Heart right ventricle (tissue), 16 donors: ENCODE measurements at regions not wholly inside any gene's neighbourhood (a gene's known extent, or its start where the extent isn't known, plus 50 kb on each side); places are given as distances from the start of the nearest gene placed in this dataset.

ENCODE experiments used
- ATAC-seq, 8 donors: fragments of 200-7000 bp; cut with Tn5 transposase; one replicate each; pipeline ENCODE4 v1.9.1; 2020; ENCODE audit warnings: mild to moderate bottlenecking in 8 of 8, moderate library complexity in 8 of 8, moderate number of reproducible peaks in 1 of 8
- DNase-seq, 2 donors: peaks; one replicate each; pipeline ENCODE4 v3.0.0-alpha.2; 2020
- H3K27ac ChIP-seq, 10 donors: fragments of 200-600 bp; sonication (generic) in 2 of 10; one replicate each; pipeline versions ENCODE4 v1.5.0 to v1.8.0; 2020 to 2022; ENCODE audit warnings: mild to moderate bottlenecking in 3 of 10
- H3K27me3 ChIP-seq, 7 donors: fragments of 200-600 bp; one replicate each; pipeline ENCODE4 v1.8.0; 2021 to 2022; ENCODE audit warnings: mild to moderate bottlenecking in 2 of 7
- H3K36me3 ChIP-seq, 9 donors: fragments of 200-600 bp; sonication (generic) in 1 of 9; one replicate each; pipeline versions ENCODE4 v1.5.0 to v1.8.0; 2020 to 2022; ENCODE audit warnings: mild to moderate bottlenecking in 2 of 9
- H3K4me1 ChIP-seq, 9 donors: fragments of 200-600 bp; sonication (generic) in 1 of 9; one replicate each; pipeline versions ENCODE4 v1.5.0 to v1.8.0; 2020 to 2022; ENCODE audit warnings: mild to moderate bottlenecking in 4 of 9
- H3K4me3 ChIP-seq, 10 donors: fragments of 200-600 bp; sonication (generic) in 2 of 10; one replicate each; pipeline versions ENCODE4 v1.5.0 to v1.8.0; 2020 to 2022; ENCODE audit warnings: mild to moderate bottlenecking in 7 of 10, moderate library complexity in 2 of 10
- H3K9me3 ChIP-seq, 11 donors: fragments of 200-600 bp in 10 of 11; sonication (generic) in 2 of 11; one replicate each; pipeline versions ENCODE4 v1.5.0 to v1.8.0; 2013 to 2022; ENCODE audit warnings: mild to moderate bottlenecking in 2 of 11, control low read depth in 1 of 11, moderate library complexity in 1 of 11
- CTCF ChIP-seq, 9 donors: fragments of 200-600 bp; sonication (generic) in 2 of 9; IDR thresholded peaks; one replicate each; pipeline versions ENCODE4 v1.5.0 to v1.8.0; 2021 to 2022; ENCODE audit warnings: antibody characterized with exemption in 9 of 9, mild to moderate bottlenecking in 5 of 9, moderate library complexity in 1 of 9
- WGBS, 2 donors: extraction: QIAGEN DNeasy Blood & Tissue Kit; methylation state at CpG; one replicate each; pipeline ENCODE4 v1.1.7; 2013; ENCODE audit warnings: inconsistent platforms in 1 of 2; 5-methylcytosine and 5-hydroxymethylcytosine counted together
- intact Hi-C, 10 donors: fragments of 100-400 bp; cut with DNase I; formaldehyde crosslinking; loops; one replicate each; pipeline versions ENCODE4 v1.11.1 to v1.14.2; 2022
- donor health status: Arrhythmogenic right ventricular cardiomyopathy.
- donor health status: ischemic (EF 13 %, LVEDD 7.1; RV severe dilation, severe dysfunction).
- donor health status: healthy with polysubstance abuse.
- donor health status: DM: no; HTN: yes; CAD: no.
- donor health status: DM: no; HTN: no; CAD: no.
- donor health status: ischemic (EF 25% LVEDD 6.9; RV normal size, moderate dysfunction).
- donor health status: ischemic (EF 25% LVEDD 5.7; RV mildly dilated, moderate dysfunction).
- donor health status: healthy.
- donor health status: DM: yes; HTN: yes; CAD: no.
- donor health status: Ischemic cardiomyopathy.
- donor health status: ischemic (EF 35%, LVEDD 5.7; RV mildly dilated, moderate dysfunction).
- donor health status: nonischemic (EF 11% LVEDD 7.7; RV severe dilation, severe dysfunction).
- donor health status: DM: yes; HTN: yes; CAD: no.
- donor health status: PGD.
- donor health status: ischemic (EF 29% LVEDD 5.4; RV normal size, mild dysfunction).
- donor health status: nonischemic (EF 23%, LVEDD 6.1; RV moderate dilation, normal function).

- ATAC-seq (no peak), DNase-seq (no peak)
- no peaks in the 10 kb centered on the region for H3K27me3 ChIP-seq
- no peaks in the 10 kb centered on the region for H3K36me3 ChIP-seq
- 100% methylated on average over 1 of the region's 1 CpG for WGBS, 2 donors
- no peak overlapping the region for H3K27ac ChIP-seq
- H3K4me1 ChIP-seq: no peaks in the 10 kb centered on the region
- intact Hi-C loops: no loop called here
- peaks cover 0 to 5% (median 0%) of the 10 kb centered on the region in 11 donors for H3K9me3 ChIP-seq
- TF ChIP-seq CTCF (IDR thresholded peaks at IDR 0.05): no peak
- H3K4me3 ChIP-seq: no peak overlapping the region
Measured at GRCh38 chr2:138103156-138103555, 138.9 kb downstream of the HNMT start.

- no peak overlapping the region for H3K27ac ChIP-seq
- H3K4me3 ChIP-seq: no peak overlapping the region
- H3K4me1 ChIP-seq: no peaks in the 10 kb centered on the region
- WGBS, 2 donors: 94 to 97% methylated on average over 1 of the region's 1 CpG
- no peak for TF ChIP-seq CTCF (IDR thresholded peaks at IDR 0.05)
- intact Hi-C loops: no loop called here
- DNase-seq: no peak
- H3K36me3 ChIP-seq: no peaks in the 10 kb centered on the region
- no peak for ATAC-seq
- H3K9me3 ChIP-seq: peaks cover 0 to 5% (median 0%) of the 10 kb centered on the region in 11 donors
- H3K27me3 ChIP-seq: no peaks in the 10 kb centered on the region
Measured at GRCh38 chr2:138104071-138104470, 139.8 kb downstream of the HNMT start.

- WGBS, 2 donors: 72 to 79% methylated on average over 1 of the region's 1 CpG
- no peaks in the 10 kb centered on the region for H3K4me1 ChIP-seq
- H3K4me3 ChIP-seq: no peak overlapping the region
- DNase-seq: no peak
- no peaks in the 10 kb centered on the region for H3K27me3 ChIP-seq
- TF ChIP-seq CTCF (IDR thresholded peaks at IDR 0.05): no peak
- no peak for ATAC-seq
- H3K9me3 ChIP-seq: no peaks in the 10 kb centered on the region
- no peaks in the 10 kb centered on the region for H3K36me3 ChIP-seq
- intact Hi-C loops: no loop called here
- H3K27ac ChIP-seq: no peak overlapping the region
Measured at GRCh38 chr2:138105358-138105757, 141.1 kb downstream of the HNMT start.

GRCh38 chr2:138106606-138107005 lies 142.3 kb downstream of the HNMT start:
- H3K9me3 ChIP-seq: peaks cover 0 to 2% (median 0%) of the 10 kb centered on the region in 11 donors
- H3K27me3 ChIP-seq: no peaks in the 10 kb centered on the region
- no peaks in the 10 kb centered on the region for H3K36me3 ChIP-seq
- H3K4me1 ChIP-seq: no peaks in the 10 kb centered on the region
- H3K27ac ChIP-seq: no peak overlapping the region
- no peak for TF ChIP-seq CTCF (IDR thresholded peaks at IDR 0.05)
- intact Hi-C loops: no loop called here
- ATAC-seq (no peak), DNase-seq (no peak)
- 37 to 91% methylated on average over 1 of the region's 1 CpG for WGBS, 2 donors
- H3K4me3 ChIP-seq: no peak overlapping the region

- DNase-seq (no peak), ATAC-seq (no peak)
- no peak overlapping the region for H3K27ac ChIP-seq
- intact Hi-C loops: no loop called here
- no peak for TF ChIP-seq CTCF (IDR thresholded peaks at IDR 0.05)
- WGBS, 2 donors: 56 to 63% methylated on average over 4 of the region's 4 CpGs
- peaks cover 0 to 3% (median 0%) of the 10 kb centered on the region in 11 donors for H3K9me3 ChIP-seq
- no peaks in the 10 kb centered on the region for H3K4me1 ChIP-seq
- no peak overlapping the region for H3K4me3 ChIP-seq
- no peaks in the 10 kb centered on the region for H3K36me3 ChIP-seq
- no peaks in the 10 kb centered on the region for H3K27me3 ChIP-seq
Measured at GRCh38 chr2:138107288-138107687, 143.0 kb downstream of the HNMT start.
